ENCODE measurements at regions not wholly inside any gene's neighbourhood (a gene's known extent, or its start where the extent isn't known, plus 50 kb on each side); places are given as distances from the start of the nearest gene placed in this dataset.

DNA sequence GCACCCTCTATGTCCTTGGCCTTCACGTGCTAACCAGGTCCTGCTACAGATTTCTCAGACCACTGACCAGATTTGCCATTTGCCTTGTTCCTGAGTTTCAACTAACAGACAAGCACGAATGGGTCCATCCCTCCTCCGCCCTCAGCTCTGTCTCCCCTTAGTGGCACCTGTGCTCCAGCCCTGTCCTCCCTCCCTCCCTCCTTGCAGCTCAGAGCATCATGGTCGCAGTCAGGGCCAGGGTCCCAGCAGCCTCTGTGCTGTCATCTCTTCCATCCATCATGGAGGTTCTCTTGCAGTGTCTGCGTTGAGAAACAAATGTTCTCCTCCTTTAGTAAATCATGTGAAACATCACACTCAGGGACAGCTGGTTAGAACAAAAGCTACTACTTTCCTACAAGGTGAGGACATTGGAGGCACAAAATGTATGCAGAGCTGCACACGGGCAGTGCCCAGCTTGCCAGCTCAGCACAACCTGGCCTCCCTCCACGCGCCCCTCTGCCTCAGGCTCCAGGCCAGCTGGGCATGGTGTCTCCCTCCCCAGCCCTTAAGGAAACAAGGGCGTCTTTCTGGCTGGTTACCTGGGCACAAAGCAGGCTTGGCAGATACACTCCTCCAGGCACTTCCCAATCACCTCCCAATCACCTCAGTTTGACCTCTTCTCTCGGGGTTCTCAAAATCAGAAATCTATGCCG lies 79.5 kb upstream of the ATP6AP2 start:
- TF ChIP-seq POLR2A (IDR thresholded peaks at IDR 0.05; ENCODE audit: low read depth) (no peak), EP300 (IDR thresholded peaks at IDR 0.05) (no peak)

All from esophagus muscularis mucosa (tissue), 2 donors.